Transverse colon (tissue), 4 donors: ENCODE measurements at regions not wholly inside any gene's neighbourhood (a gene's known extent, or its start where the extent isn't known, plus 50 kb on each side); places are given as distances from the start of the nearest gene placed in this dataset.

Experiments
- DNase-seq: peaks from one replicate; pipeline ENCODE4 v3.0.0-alpha.2; 2019
- H3K27ac ChIP-seq, 4 donors: fragments of 200-600 bp; sonication (generic); 2 replicates each; pipeline ENCODE4 v1.5.1; 2016 to 2018; ENCODE audit warnings: inconsistent platforms in 4 of 4
- H3K27me3 ChIP-seq: fragments of 200-600 bp; sonication (generic); 2 replicates; pipeline ENCODE4 v1.5.1; 2017; ENCODE audit warnings: inconsistent platforms
- H3K36me3 ChIP-seq, 4 donors: fragments of 200-600 bp; sonication (generic); 2 replicates each; pipeline ENCODE4 v1.5.1; 2017 to 2019; ENCODE audit warnings: inconsistent platforms in 4 of 4
- H3K4me1 ChIP-seq, 4 donors: fragments of 200-600 bp; sonication (generic); 2 replicates each; pipeline ENCODE4 v1.5.1; 2017 to 2020; ENCODE audit warnings: inconsistent platforms in 4 of 4
- H3K4me3 ChIP-seq, 4 donors: fragments of 200-600 bp; sonication (generic); 1 replicate in 1 of 4; 2 replicates in 3 of 4; pipeline versions ENCODE4 v1.5.1 to v1.6.1; 2017 to 2019; ENCODE audit warnings: inconsistent platforms in 4 of 4
- H3K9me3 ChIP-seq, 2 donors: fragments of 200-600 bp; sonication (generic); 2 replicates each; pipeline ENCODE4 v1.5.1; 2017 to 2019; ENCODE audit warnings: inconsistent platforms in 2 of 2
- EP300 ChIP-seq: sonication (generic); formaldehyde crosslinking; IDR thresholded peaks from one replicate; pipeline ENCODE4 v1.6.1; 2017; ENCODE audit warnings: antibody characterized with exemption, low read depth
- POLR2A ChIP-seq: fragments of 450-650 bp; IDR thresholded peaks from one replicate; pipeline ENCODE4 v1.6.1; 2016; ENCODE audit warnings: antibody characterized with exemption, mild to moderate bottlenecking, moderate library complexity
- POLR2AphosphoS5 ChIP-seq, 3 donors: sonication (generic); formaldehyde crosslinking; IDR thresholded peaks; one replicate each; pipeline ENCODE4 v1.6.1; 2016; ENCODE audit warnings: antibody characterized with exemption in 3 of 3
- WGBS, 2 donors: methylation state at CpG; one replicate each; pipeline ENCODE4 v1.1.5; 2018; ENCODE audit warnings: low coverage in 1 of 2; 5-methylcytosine and 5-hydroxymethylcytosine counted together
- in situ Hi-C, 4 donors: fragments of 200-750 bp; cut with MboI; loops; one replicate each; pipeline versions ENCODE4 v1.15.0 to v1.15.1; 2017; ENCODE audit warnings: low sequenced_read_pairs in 3 of 4, low pct_ligation_motif_present in 1 of 4, low pct_unique_long_range_greater_than_20kb in 1 of 4
- intact Hi-C: fragments of 100-400 bp; cut with DNase I; formaldehyde crosslinking; loops from one replicate; pipeline ENCODE4 v1.15.1; 2023; ENCODE audit warnings: low total_unique reads
- TF ChIP-seq, protein P1 (sequence below), 5 experiments: fragments of 200-600 bp in 3 of 5; fragments of 450-650 bp in 2 of 5; sonication (generic) in 3 of 5; IDR thresholded peaks; 1 replicate in 2 of 5; 2 replicates in 3 of 5; pipeline ENCODE4 v1.5.1; 2016 to 2017; ENCODE audit warnings: antibody characterized with exemption in 5 of 5, inconsistent platforms in 3 of 5, mild to moderate bottlenecking in 2 of 5, moderate library complexity in 1 of 5

GRCh38 chr7:67387851-67388250 lies 391.2 kb downstream of the TYW1 start:
- H3K9me3 ChIP-seq = no peaks in the 10 kb centered on the region
- H3K4me1 ChIP-seq = no peaks in the 10 kb centered on the region
- H3K4me3 ChIP-seq = no peak overlapping the region
- intact Hi-C loops (no loop called here), in situ Hi-C loops (no loop called here)
- no peaks in the 10 kb centered on the region for H3K27me3 ChIP-seq
- H3K27ac ChIP-seq = no peak overlapping the region
- DNase-seq = no peak
- TF ChIP-seq POLR2A (no peak), POLR2AphosphoS5 (IDR thresholded peaks at IDR 0.05) (no peak), EP300 (no peak)
- TF ChIP-seq, protein P1, sequence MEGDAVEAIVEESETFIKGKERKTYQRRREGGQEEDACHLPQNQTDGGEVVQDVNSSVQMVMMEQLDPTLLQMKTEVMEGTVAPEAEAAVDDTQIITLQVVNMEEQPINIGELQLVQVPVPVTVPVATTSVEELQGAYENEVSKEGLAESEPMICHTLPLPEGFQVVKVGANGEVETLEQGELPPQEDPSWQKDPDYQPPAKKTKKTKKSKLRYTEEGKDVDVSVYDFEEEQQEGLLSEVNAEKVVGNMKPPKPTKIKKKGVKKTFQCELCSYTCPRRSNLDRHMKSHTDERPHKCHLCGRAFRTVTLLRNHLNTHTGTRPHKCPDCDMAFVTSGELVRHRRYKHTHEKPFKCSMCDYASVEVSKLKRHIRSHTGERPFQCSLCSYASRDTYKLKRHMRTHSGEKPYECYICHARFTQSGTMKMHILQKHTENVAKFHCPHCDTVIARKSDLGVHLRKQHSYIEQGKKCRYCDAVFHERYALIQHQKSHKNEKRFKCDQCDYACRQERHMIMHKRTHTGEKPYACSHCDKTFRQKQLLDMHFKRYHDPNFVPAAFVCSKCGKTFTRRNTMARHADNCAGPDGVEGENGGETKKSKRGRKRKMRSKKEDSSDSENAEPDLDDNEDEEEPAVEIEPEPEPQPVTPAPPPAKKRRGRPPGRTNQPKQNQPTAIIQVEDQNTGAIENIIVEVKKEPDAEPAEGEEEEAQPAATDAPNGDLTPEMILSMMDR (IDR thresholded peaks at IDR 0.05) = no peak
- 55 to 75% methylated on average over 4 of the region's 4 CpGs for WGBS, 2 donors
- H3K36me3 ChIP-seq = no peaks in the 10 kb centered on the region

DNA sequence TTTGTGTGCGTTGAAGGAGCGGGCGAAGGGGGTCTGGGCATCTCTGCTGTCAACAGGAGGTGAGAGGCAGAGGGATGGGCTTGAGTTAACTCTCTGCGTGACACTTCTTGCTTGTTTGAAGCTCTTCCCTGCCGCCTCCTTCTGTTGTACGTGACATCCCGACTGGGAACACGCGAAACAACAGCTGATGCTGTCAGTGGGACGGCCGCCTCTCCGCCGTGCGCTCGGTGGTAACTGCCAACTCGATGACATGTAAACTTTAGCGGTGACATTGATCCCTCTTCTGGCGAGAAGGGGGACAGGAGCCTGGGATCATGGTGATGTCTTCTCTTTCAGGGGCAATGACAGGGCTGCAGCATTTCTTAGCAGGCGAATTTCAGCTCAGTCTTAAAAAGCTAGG lies 394.5 kb downstream of the TYW1 start:
- no peaks in the 10 kb centered on the region for H3K9me3 ChIP-seq
- intact Hi-C loops = no loop called here
- no peaks in the 10 kb centered on the region for H3K27me3 ChIP-seq
- no peaks in the 10 kb centered on the region for H3K4me1 ChIP-seq
- no peak for DNase-seq
- H3K36me3 ChIP-seq = no peaks in the 10 kb centered on the region
- WGBS, 2 donors = 73 to 83% methylated on average over 14 to 19 of the region's 19 CpGs
- in situ Hi-C loops = no loop called here
- TF ChIP-seq POLR2AphosphoS5 (IDR thresholded peaks at IDR 0.05) (no peak), EP300 (no peak), POLR2A (no peak)
- TF ChIP-seq, protein P1 (IDR thresholded peaks at IDR 0.05) = no peak
- H3K4me3 ChIP-seq = no peak overlapping the region
- H3K27ac ChIP-seq = no peak overlapping the region

GRCh38 chr7:67392596-67393438 lies 396.2 kb downstream of the TYW1 start:
- Histone ChIP-seq H3K4me3 (no peak overlapping the region), H3K9me3 (no peaks in the 10 kb centered on the region), H3K4me1 (no peaks in the 10 kb centered on the region), H3K27me3 (no peaks in the 10 kb centered on the region), H3K36me3 (no peaks in the 10 kb centered on the region), H3K27ac (no peak overlapping the region)
- intact Hi-C loops = no loop called here
- no peak for DNase-seq
- no peak for TF ChIP-seq EP300
- TF ChIP-seq, protein P1 (IDR thresholded peaks at IDR 0.05) = no peak
- no peak for TF ChIP-seq POLR2A
- no peak for TF ChIP-seq POLR2AphosphoS5 (IDR thresholded peaks at IDR 0.05)
- in situ Hi-C loops = no loop called here
- 73 to 82% methylated on average over 13 to 16 of the region's 16 CpGs for WGBS, 2 donors

DNA sequence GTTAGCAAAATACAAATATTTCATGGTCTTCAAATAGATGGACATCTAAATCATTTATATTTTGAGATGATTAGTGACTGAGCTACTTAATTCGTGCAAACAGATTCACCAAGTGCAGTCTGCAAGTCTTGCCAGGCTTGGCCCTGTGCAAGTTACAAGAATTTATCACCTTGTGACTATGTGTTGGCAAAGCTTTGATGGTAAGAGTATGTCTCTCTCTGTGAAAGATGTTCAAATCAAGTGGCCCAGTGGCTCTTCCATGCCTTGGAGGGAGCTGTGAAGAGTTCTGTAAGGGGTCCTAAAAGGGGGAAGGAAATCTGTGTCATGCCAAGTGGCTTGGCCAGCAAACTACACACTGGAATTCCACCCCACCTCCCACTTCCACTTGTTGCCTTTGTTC lies 397.3 kb downstream of the TYW1 start:
- no peaks in the 10 kb centered on the region for H3K9me3 ChIP-seq
- H3K27ac ChIP-seq = no peak overlapping the region
- no peak for TF ChIP-seq POLR2A
- TF ChIP-seq POLR2AphosphoS5 (IDR thresholded peaks at IDR 0.05) = no peak
- TF ChIP-seq, protein P1 (IDR thresholded peaks at IDR 0.05) = no peak
- no peak for TF ChIP-seq EP300
- WGBS, 2 donors = 50% methylated on average over 1 of the region's 1 CpG; no CpG with 5 or more reads in 1 of the 2 donors
- H3K4me3 ChIP-seq = no peak overlapping the region
- no peak for DNase-seq
- H3K4me1 ChIP-seq = no peaks in the 10 kb centered on the region
- intact Hi-C loops = no loop called here
- no peaks in the 10 kb centered on the region for H3K27me3 ChIP-seq
- in situ Hi-C loops = no loop called here
- H3K36me3 ChIP-seq = no peaks in the 10 kb centered on the region
